ENCODE measurements at regions not wholly inside any gene's neighbourhood (a gene's known extent, or its start where the extent isn't known, plus 50 kb on each side); places are given as distances from the start of the nearest gene placed in this dataset.

DNA sequence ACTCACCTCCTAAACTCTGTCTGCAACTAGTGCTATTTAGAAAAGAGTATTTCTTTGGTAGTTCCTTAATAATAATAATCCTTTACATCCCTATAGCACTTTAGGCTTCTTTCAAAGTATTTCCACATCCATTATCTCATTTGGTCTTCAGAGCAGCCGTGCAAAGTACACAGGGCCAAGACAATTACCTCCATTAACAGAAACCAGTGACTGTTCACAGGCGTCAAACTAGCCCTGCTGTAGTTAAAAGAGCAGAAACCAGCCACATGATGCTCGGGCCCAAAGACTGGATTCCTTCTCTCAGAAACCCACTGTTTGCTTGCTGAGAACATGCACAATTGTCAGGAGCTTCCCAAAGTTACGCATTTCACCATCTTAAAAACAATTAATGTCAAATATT is 396.0 kb upstream of the DAB1 start:
- TF ChIP-seq, protein P1, sequence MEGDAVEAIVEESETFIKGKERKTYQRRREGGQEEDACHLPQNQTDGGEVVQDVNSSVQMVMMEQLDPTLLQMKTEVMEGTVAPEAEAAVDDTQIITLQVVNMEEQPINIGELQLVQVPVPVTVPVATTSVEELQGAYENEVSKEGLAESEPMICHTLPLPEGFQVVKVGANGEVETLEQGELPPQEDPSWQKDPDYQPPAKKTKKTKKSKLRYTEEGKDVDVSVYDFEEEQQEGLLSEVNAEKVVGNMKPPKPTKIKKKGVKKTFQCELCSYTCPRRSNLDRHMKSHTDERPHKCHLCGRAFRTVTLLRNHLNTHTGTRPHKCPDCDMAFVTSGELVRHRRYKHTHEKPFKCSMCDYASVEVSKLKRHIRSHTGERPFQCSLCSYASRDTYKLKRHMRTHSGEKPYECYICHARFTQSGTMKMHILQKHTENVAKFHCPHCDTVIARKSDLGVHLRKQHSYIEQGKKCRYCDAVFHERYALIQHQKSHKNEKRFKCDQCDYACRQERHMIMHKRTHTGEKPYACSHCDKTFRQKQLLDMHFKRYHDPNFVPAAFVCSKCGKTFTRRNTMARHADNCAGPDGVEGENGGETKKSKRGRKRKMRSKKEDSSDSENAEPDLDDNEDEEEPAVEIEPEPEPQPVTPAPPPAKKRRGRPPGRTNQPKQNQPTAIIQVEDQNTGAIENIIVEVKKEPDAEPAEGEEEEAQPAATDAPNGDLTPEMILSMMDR (IDR thresholded peaks at IDR 0.05), result no peak
- TF ChIP-seq POLR2A (IDR thresholded peaks at IDR 0.05), result no peak

All from body of pancreas (tissue), 4 donors.